ENCODE measurements at regions not wholly inside any gene's neighbourhood (a gene's known extent, or its start where the extent isn't known, plus 50 kb on each side); places are given as distances from the start of the nearest gene placed in this dataset.

GRCh38 chr5:125413496-125414274 lies 667.2 kb upstream of the ZNF608 start:
- no peak overlapping the region for H3K9ac ChIP-seq (ENCODE audit: low read length)
- no peak overlapping the region for H4K8ac ChIP-seq (ENCODE audit: low read depth, low read length)
- H2AFZ ChIP-seq (ENCODE audit: insufficient read depth, low read length, poor library complexity) = no peak overlapping the region
- no peak overlapping the region for H3K4me2 ChIP-seq (ENCODE audit: low read length)
- no peak overlapping the region for H3K23ac ChIP-seq (ENCODE audit: low read length)
- no peak overlapping the region for H2BK12ac ChIP-seq (ENCODE audit: low read length)
- no peaks in the 10 kb centered on the region for H3K36me3 ChIP-seq (ENCODE audit: control insufficient read depth in 1 of 2, insufficient read depth in 2 of 2, low read length in 2 of 2)
- H3K9me3 ChIP-seq (ENCODE audit: insufficient read depth, low read depth, low read length) = no peaks in the 10 kb centered on the region
- no peak overlapping the region for H3K14ac ChIP-seq (ENCODE audit: low read length)
- no CpG with 5 or more reads among the region's 3 CpGs for WGBS (ENCODE audit: extremely low coverage, insufficient coverage, insufficient read length)
- H2AK5ac ChIP-seq (ENCODE audit: low read length) = no peak overlapping the region
- H2BK120ac ChIP-seq (ENCODE audit: insufficient read depth, low read length, poor library complexity) = no peak overlapping the region
- H3K27ac ChIP-seq (ENCODE audit: low read depth, low read length) = no peak overlapping the region
- no peak overlapping the region for H4K12ac ChIP-seq (ENCODE audit: low read depth, low read length)
- no peaks in the 10 kb centered on the region for H3K27me3 ChIP-seq (ENCODE audit: insufficient read depth, low read length)
- no peak overlapping the region for H3K4ac ChIP-seq (ENCODE audit: low read depth, low read length)
- no peak overlapping the region for H3K18ac ChIP-seq (ENCODE audit: low read length)
- H3K4me1 ChIP-seq (ENCODE audit: control insufficient read depth in 1 of 2, insufficient read depth in 2 of 2, low read length in 2 of 2) = peaks cover 3 to 10% of the 10 kb centered on the region in 2 experiments
- no peak overlapping the region for H4K91ac ChIP-seq (ENCODE audit: low read depth, low read length)
- no peaks in the 10 kb centered on the region for H3K79me2 ChIP-seq (ENCODE audit: control insufficient read depth, insufficient read depth, low read length, poor library complexity)
- H2BK5ac ChIP-seq (ENCODE audit: low read depth, low read length, poor library complexity) = no peak overlapping the region
- DNase-seq = no peak
- no peak overlapping the region for H3K4me3 ChIP-seq (ENCODE audit: low read depth, low read length)
- peaks cover 12% of the 10 kb centered on the region for H3K79me1 ChIP-seq (ENCODE audit: low read length)

DNA sequence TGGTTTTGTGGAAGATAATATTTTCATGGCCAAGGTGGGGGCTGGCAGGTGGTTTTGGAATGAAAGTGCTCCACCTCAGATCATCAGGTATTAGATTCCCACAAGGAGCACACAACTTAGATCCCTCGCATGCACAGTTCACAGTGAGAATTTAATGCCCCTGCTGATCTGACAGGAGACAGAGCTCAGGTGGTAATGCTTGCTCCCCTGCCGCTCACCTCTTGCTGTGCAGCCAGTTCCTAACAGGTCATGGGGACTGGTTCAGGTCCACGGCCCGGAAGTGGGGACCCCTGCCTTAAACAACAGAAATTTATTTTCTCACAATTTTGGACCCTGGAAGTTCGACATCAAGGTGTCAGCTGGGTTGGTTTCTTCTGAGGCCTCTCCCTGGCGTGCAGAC lies 668.7 kb upstream of the ZNF608 start:
- H3K14ac ChIP-seq (ENCODE audit: low read length) = no peak overlapping the region
- H2BK5ac ChIP-seq (ENCODE audit: low read depth, low read length, poor library complexity) = no peak overlapping the region
- H3K79me1 ChIP-seq (ENCODE audit: low read length) = peaks cover 9% of the 10 kb centered on the region
- WGBS (ENCODE audit: extremely low coverage, insufficient coverage, insufficient read length) = no CpG with 5 or more reads among the region's 6 CpGs
- H4K12ac ChIP-seq (ENCODE audit: low read depth, low read length) = no peak overlapping the region
- H3K4me1 ChIP-seq (ENCODE audit: control insufficient read depth in 1 of 2, insufficient read depth in 2 of 2, low read length in 2 of 2) = peaks cover 3 to 5% of the 10 kb centered on the region in 2 experiments
- H3K79me2 ChIP-seq (ENCODE audit: control insufficient read depth, insufficient read depth, low read length, poor library complexity) = no peaks in the 10 kb centered on the region
- no peak overlapping the region for H3K4me2 ChIP-seq (ENCODE audit: low read length)
- H3K9ac ChIP-seq (ENCODE audit: low read length) = no peak overlapping the region
- no peak for DNase-seq
- no peaks in the 10 kb centered on the region for H3K36me3 ChIP-seq (ENCODE audit: control insufficient read depth in 1 of 2, insufficient read depth in 2 of 2, low read length in 2 of 2)
- H2BK12ac ChIP-seq (ENCODE audit: low read length) = no peak overlapping the region
- H3K27me3 ChIP-seq (ENCODE audit: insufficient read depth, low read length) = no peaks in the 10 kb centered on the region
- no peaks in the 10 kb centered on the region for H3K9me3 ChIP-seq (ENCODE audit: insufficient read depth, low read depth, low read length)
- no peak overlapping the region for H3K27ac ChIP-seq (ENCODE audit: low read depth, low read length)
- H2AFZ ChIP-seq (ENCODE audit: insufficient read depth, low read length, poor library complexity) = no peak overlapping the region
- no peak overlapping the region for H4K8ac ChIP-seq (ENCODE audit: low read depth, low read length)
- H2AK5ac ChIP-seq (ENCODE audit: low read length) = no peak overlapping the region
- H3K4me3 ChIP-seq (ENCODE audit: low read depth, low read length) = no peak overlapping the region
- H3K18ac ChIP-seq (ENCODE audit: low read length) = no peak overlapping the region
- no peak overlapping the region for H4K91ac ChIP-seq (ENCODE audit: low read depth, low read length)
- no peak overlapping the region for H2BK120ac ChIP-seq (ENCODE audit: insufficient read depth, low read length, poor library complexity)
- no peak overlapping the region for H3K4ac ChIP-seq (ENCODE audit: low read depth, low read length)
- H3K23ac ChIP-seq (ENCODE audit: low read length) = no peak overlapping the region

- Histone ChIP-seq H3K4ac (ENCODE audit: low read depth, low read length) (no peak overlapping the region), H2BK120ac (ENCODE audit: insufficient read depth, low read length, poor library complexity) (no peak overlapping the region), H3K18ac (ENCODE audit: low read length) (no peak overlapping the region), H2BK12ac (ENCODE audit: low read length) (no peak overlapping the region), H4K8ac (ENCODE audit: low read depth, low read length) (no peak overlapping the region), H3K4me3 (ENCODE audit: low read depth, low read length) (no peak overlapping the region), H3K79me2 (ENCODE audit: control insufficient read depth, insufficient read depth, low read length, poor library complexity) (no peaks in the 10 kb centered on the region), H3K4me1 (ENCODE audit: control insufficient read depth in 1 of 2, insufficient read depth in 2 of 2, low read length in 2 of 2) (peaks cover 3 to 4% of the 10 kb centered on the region in 2 experiments), H3K23ac (ENCODE audit: low read length) (no peak overlapping the region), H3K27me3 (ENCODE audit: insufficient read depth, low read length) (no peaks in the 10 kb centered on the region), H2AK5ac (ENCODE audit: low read length) (no peak overlapping the region), H4K12ac (ENCODE audit: low read depth, low read length) (no peak overlapping the region), H3K14ac (ENCODE audit: low read length) (no peak overlapping the region), H3K36me3 (ENCODE audit: control insufficient read depth in 1 of 2, insufficient read depth in 2 of 2, low read length in 2 of 2) (no peaks in the 10 kb centered on the region), H2AFZ (ENCODE audit: insufficient read depth, low read length, poor library complexity) (no peak overlapping the region), H3K79me1 (ENCODE audit: low read length) (peaks cover 7% of the 10 kb centered on the region), H3K9me3 (ENCODE audit: insufficient read depth, low read depth, low read length) (no peaks in the 10 kb centered on the region), H2BK5ac (ENCODE audit: low read depth, low read length, poor library complexity) (no peak overlapping the region), H3K4me2 (ENCODE audit: low read length) (no peak overlapping the region), H3K27ac (ENCODE audit: low read depth, low read length) (no peak overlapping the region), H3K9ac (ENCODE audit: low read length) (no peak overlapping the region), H4K91ac (ENCODE audit: low read depth, low read length) (no peak overlapping the region)
- DNase-seq = no peak
- WGBS (ENCODE audit: extremely low coverage, insufficient coverage, insufficient read length) = no CpG with 5 or more reads among the region's 2 CpGs
Observed at GRCh38 chr5:125416055-125416454, 669.6 kb upstream of the ZNF608 start.

DNA sequence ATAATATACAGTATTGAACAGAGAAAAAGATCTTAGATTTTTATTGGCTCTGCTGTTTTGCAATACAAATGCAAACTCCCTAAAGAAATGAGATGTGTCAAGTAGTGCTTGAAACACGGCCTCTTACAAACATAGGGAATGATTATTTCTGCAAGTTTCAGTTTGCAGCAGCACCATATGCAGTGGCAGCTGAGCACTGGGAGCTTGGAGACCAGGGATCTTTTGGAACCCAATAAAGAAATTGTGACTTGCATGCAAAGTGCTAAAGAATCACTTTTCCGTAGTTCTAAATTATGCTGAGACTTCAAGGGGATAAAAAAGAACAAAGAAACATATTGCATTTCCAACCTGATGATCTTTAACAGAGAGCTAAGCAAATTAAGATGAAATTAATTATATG lies 674.6 kb upstream of the ZNF608 start:
- no CpG with 5 or more reads among the region's 2 CpGs for WGBS (ENCODE audit: extremely low coverage, insufficient coverage, insufficient read length)
- DNase-seq = no peak

More for the DNA sequence above, 674.6 kb upstream of the ZNF608 start:
- Histone ChIP-seq H3K23ac (ENCODE audit: low read length) (no peak overlapping the region), H4K8ac (ENCODE audit: low read depth, low read length) (no peak overlapping the region), H2AFZ (ENCODE audit: insufficient read depth, low read length, poor library complexity) (no peak overlapping the region), H3K79me2 (ENCODE audit: control insufficient read depth, insufficient read depth, low read length, poor library complexity) (no peaks in the 10 kb centered on the region), H3K79me1 (ENCODE audit: low read length) (no peaks in the 10 kb centered on the region), H3K4me2 (ENCODE audit: low read length) (no peak overlapping the region), H2AK5ac (ENCODE audit: low read length) (no peak overlapping the region), H4K91ac (ENCODE audit: low read depth, low read length) (no peak overlapping the region), H3K27me3 (ENCODE audit: insufficient read depth, low read length) (no peaks in the 10 kb centered on the region), H2BK12ac (ENCODE audit: low read length) (no peak overlapping the region), H3K36me3 (ENCODE audit: control insufficient read depth in 1 of 2, insufficient read depth in 2 of 2, low read length in 2 of 2) (no peaks in the 10 kb centered on the region), H3K9ac (ENCODE audit: low read length) (no peak overlapping the region), H3K18ac (ENCODE audit: low read length) (no peak overlapping the region), H2BK5ac (ENCODE audit: low read depth, low read length, poor library complexity) (no peak overlapping the region), H3K9me3 (ENCODE audit: insufficient read depth, low read depth, low read length) (no peaks in the 10 kb centered on the region), H3K27ac (ENCODE audit: low read depth, low read length) (no peak overlapping the region), H3K4ac (ENCODE audit: low read depth, low read length) (no peak overlapping the region), H3K14ac (ENCODE audit: low read length) (no peak overlapping the region), H2BK120ac (ENCODE audit: insufficient read depth, low read length, poor library complexity) (no peak overlapping the region), H3K4me3 (ENCODE audit: low read depth, low read length) (no peak overlapping the region), H3K4me1 (ENCODE audit: control insufficient read depth in 1 of 2, insufficient read depth in 2 of 2, low read length in 2 of 2) (no peaks in the 10 kb centered on the region), H4K12ac (ENCODE audit: low read depth, low read length) (no peak overlapping the region)
